Testis (tissue), 2 donors: ENCODE measurements at regions not wholly inside any gene's neighbourhood (a gene's known extent, or its start where the extent isn't known, plus 50 kb on each side); places are given as distances from the start of the nearest gene placed in this dataset.
"Not testable (repeated sequence)": the region's sequence is repeated elsewhere in the genome, so short reads cannot be mapped to it uniquely, and the experiment has no call there.

Experiments
- DNase-seq: peaks from one replicate; pipeline ENCODE4 v3.0.0-alpha.2; 2019
- H3K27ac ChIP-seq, 2 donors: fragments of 200-600 bp; sonication (generic); one replicate each; pipeline ENCODE4 v1.5.1; 2019
- H3K27me3 ChIP-seq: fragments of 200-600 bp; sonication (generic); one replicate; pipeline ENCODE4 v1.5.1; 2019
- H3K36me3 ChIP-seq: fragments of 200-600 bp; sonication (generic); one replicate; pipeline ENCODE4 v1.5.1; 2017; ENCODE audit warnings: low read depth; ENCODE audit errors: missing control alignments
- H3K4me1 ChIP-seq: fragments of 200-600 bp; sonication (generic); one replicate; pipeline ENCODE4 v1.5.1; 2019
- H3K4me3 ChIP-seq, 2 donors: fragments of 200-600 bp; sonication (generic); one replicate each; pipeline ENCODE4 v1.5.1; 2017 to 2019
- H3K9me3 ChIP-seq: fragments of 200-600 bp; sonication (generic); one replicate; pipeline ENCODE4 v1.5.1; 2017
- POLR2A ChIP-seq: fragments of 450-650 bp; IDR thresholded peaks from one replicate; pipeline ENCODE4 v1.6.1; 2017; ENCODE audit warnings: antibody characterized with exemption, mild to moderate bottlenecking, moderate library complexity
- WGBS, 2 donors: methylation state at CpG; one replicate each; pipeline ENCODE4 v1.1.5; 2018; 5-methylcytosine and 5-hydroxymethylcytosine counted together
- intact Hi-C: fragments of 100-400 bp; cut with DNase I; formaldehyde crosslinking; loops from one replicate; pipeline ENCODE4 v1.15.1; 2023; ENCODE audit warnings: low total_unique reads
- TF ChIP-seq, protein P1 (sequence below), 3 experiments: fragments of 450-650 bp in 2 of 3; fragments of 200-600 bp in 1 of 3; sonication (generic) in 1 of 3; IDR thresholded peaks; one replicate each; pipeline ENCODE4 v1.5.1; 2016 to 2019; ENCODE audit warnings: antibody characterized with exemption in 3 of 3, mild to moderate bottlenecking in 2 of 3, moderate library complexity in 1 of 3

DNA sequence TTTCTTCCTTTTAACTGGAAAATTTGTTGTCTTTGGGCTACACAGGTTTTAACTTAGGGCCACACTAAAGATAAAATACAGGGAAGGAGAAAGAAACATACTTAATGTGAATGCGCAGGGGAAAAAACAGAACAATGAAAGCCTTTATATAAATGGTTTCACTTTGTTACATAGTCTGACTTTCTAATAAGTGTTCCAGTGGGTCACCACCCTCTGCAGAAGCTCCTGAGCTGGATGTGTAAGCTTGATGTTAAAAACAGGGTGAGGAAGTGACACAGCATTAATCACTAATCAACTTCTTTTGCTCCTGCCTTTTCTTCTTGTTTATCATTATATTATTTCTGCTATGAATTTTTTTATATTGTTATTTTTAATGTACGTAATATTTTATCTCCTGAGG, 445.6 kb upstream of the CA10 start:
- H3K36me3 ChIP-seq, result no peaks in the 10 kb centered on the region
- H3K27me3 ChIP-seq, result no peaks in the 10 kb centered on the region
- H3K4me3 ChIP-seq, result no peak overlapping the region
- no peaks in the 10 kb centered on the region for H3K9me3 ChIP-seq
- TF ChIP-seq, protein P1, sequence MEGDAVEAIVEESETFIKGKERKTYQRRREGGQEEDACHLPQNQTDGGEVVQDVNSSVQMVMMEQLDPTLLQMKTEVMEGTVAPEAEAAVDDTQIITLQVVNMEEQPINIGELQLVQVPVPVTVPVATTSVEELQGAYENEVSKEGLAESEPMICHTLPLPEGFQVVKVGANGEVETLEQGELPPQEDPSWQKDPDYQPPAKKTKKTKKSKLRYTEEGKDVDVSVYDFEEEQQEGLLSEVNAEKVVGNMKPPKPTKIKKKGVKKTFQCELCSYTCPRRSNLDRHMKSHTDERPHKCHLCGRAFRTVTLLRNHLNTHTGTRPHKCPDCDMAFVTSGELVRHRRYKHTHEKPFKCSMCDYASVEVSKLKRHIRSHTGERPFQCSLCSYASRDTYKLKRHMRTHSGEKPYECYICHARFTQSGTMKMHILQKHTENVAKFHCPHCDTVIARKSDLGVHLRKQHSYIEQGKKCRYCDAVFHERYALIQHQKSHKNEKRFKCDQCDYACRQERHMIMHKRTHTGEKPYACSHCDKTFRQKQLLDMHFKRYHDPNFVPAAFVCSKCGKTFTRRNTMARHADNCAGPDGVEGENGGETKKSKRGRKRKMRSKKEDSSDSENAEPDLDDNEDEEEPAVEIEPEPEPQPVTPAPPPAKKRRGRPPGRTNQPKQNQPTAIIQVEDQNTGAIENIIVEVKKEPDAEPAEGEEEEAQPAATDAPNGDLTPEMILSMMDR (IDR thresholded peaks at IDR 0.05), result no peak
- TF ChIP-seq POLR2A, result no peak
- peak; percentile 71 for DNase-seq
- peak overlapping the region; percentile 47 to 63 for H3K27ac ChIP-seq
- 26 to 45% methylated on average over 2 of the region's 2 CpGs for WGBS, 2 donors
- intact Hi-C loops, result no loop called here
- no peaks in the 10 kb centered on the region for H3K4me1 ChIP-seq

DNA sequence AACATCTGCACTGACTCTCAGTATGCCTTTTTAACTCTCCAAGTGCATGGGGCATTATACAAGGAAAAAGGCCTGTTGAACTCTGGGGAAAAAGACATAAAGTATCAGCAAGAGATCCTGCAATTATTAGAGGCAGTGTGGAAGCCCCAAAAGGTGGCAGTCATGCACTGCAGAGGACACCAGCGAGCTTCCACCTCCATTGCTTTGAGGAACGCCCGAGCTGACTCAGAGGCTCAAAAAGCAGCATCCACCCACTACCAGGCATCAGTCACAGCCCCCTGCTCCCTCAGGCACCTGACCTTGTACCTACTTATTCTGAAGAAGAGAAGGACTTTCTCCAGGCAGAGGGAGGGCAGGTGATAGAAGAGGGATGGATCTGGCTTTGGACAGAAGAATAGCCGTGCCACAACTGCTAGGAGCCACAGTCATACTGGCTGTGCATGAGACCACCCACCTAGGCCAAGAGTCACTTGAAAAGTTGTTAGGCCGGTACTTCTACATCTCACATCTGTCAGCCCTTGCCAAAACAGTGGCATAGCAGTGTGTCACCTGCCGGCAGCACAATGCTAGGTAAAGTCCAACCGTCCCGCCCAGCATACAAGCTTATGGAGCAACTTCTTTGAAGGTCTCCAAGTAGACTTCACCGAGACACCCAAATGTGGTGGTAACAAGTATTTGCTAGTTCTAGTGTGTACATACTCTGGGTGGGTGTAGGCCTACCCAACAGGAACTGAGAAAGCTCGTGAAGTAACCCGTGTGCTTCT, 439.1 kb upstream of the CA10 start:
- intact Hi-C loops, H3K27ac ChIP-seq, H3K9me3 ChIP-seq, H3K4me3 ChIP-seq, H3K27me3 ChIP-seq, H3K4me1 ChIP-seq, H3K36me3 ChIP-seq: not testable (repeated sequence)
- WGBS, 2 donors, result 84 to 87% methylated on average over 11 of the region's 11 CpGs
- peak; percentile 36 for DNase-seq

DNA sequence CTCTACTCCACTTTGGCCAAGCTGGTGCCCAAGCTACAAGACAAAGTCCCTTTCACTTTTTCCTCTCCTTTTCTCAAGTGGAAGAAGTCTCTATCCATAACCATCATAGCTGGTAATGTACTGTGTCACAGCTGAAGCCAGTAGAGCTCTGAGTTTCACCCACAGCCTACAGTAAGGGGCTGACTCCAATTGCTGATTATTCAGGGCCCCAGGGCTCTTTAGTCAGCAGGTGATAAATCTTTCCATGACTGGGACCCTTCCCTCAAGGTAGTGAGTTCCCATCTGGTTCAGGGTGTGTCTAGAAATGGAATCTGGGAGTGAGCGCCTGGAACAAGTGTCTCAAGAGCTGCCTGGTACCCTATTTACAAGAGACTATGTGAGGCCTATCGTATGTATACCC, 436.0 kb upstream of the CA10 start:
- TF ChIP-seq POLR2A, result no peak
- TF ChIP-seq, protein P1 (IDR thresholded peaks at IDR 0.05), result no peak
- no peak overlapping the region for H3K27ac ChIP-seq
- H3K4me3 ChIP-seq, result no peak overlapping the region
- H3K36me3 ChIP-seq, result no peaks in the 10 kb centered on the region
- no peak for DNase-seq
- H3K4me1 ChIP-seq, result no peaks in the 10 kb centered on the region
- WGBS, 2 donors, result 92 to 98% methylated on average over 2 of the region's 2 CpGs
- intact Hi-C loops, result no loop called here
- H3K27me3 ChIP-seq, result no peaks in the 10 kb centered on the region
- H3K9me3 ChIP-seq, result no peaks in the 10 kb centered on the region

GRCh38 chr17:52546990-52547389, 388.5 kb upstream of the CA10 start:
- Histone ChIP-seq H3K4me1 (no peaks in the 10 kb centered on the region), H3K36me3 (no peaks in the 10 kb centered on the region), H3K4me3 (no peak overlapping the region), H3K27ac (no peak overlapping the region), H3K9me3 (no peaks in the 10 kb centered on the region), H3K27me3 (no peaks in the 10 kb centered on the region)
- intact Hi-C loops, result no loop called here
- no peak for DNase-seq
- 67 to 72% methylated on average over 1 of the region's 1 CpG for WGBS, 2 donors
- TF ChIP-seq, protein P1 (IDR thresholded peaks at IDR 0.05), result no peak
- no peak for TF ChIP-seq POLR2A

- no peak overlapping the region for H3K27ac ChIP-seq
- H3K36me3 ChIP-seq, result no peaks in the 10 kb centered on the region
- DNase-seq, result no peak
- no peaks in the 10 kb centered on the region for H3K9me3 ChIP-seq
- H3K4me3 ChIP-seq, result no peak overlapping the region
- H3K27me3 ChIP-seq, result no peaks in the 10 kb centered on the region
- no peak for TF ChIP-seq POLR2A
- TF ChIP-seq, protein P1 (IDR thresholded peaks at IDR 0.05), result no peak
- H3K4me1 ChIP-seq, result no peaks in the 10 kb centered on the region
- WGBS, 2 donors, result 57 to 63% methylated on average over 3 of the region's 3 CpGs
- intact Hi-C loops, result no loop called here
Observed at GRCh38 chr17:52546493-52546892, 388.0 kb upstream of the CA10 start.
